Panc1 (cell line): ENCODE measurements at regions not wholly inside any gene's neighbourhood (a gene's known extent, or its start where the extent isn't known, plus 50 kb on each side); places are given as distances from the start of the nearest gene placed in this dataset.

Experiments
- ATAC-seq: fragments of 200-7000 bp; cut with Tn5 transposase; 2 replicates; pipeline ENCODE4 v1.9.1; 2020; ENCODE audit warnings: mild to moderate bottlenecking, moderate library complexity
- BruUV-seq: library from RNA; stranded (reverse); fragments of 400-500 nt; replicated peaks from 2 replicates; lab custom pipeline; 2021; lab: Mats Ljungman, UMichigan
- CTCF ChIA-PET: fragments of 300-600 bp; sonication (Branson Sonifier 250); formaldehyde crosslinking; loops from one replicate; lab custom pipeline; 2022; ENCODE audit warnings: antibody characterized with exemption; lab: Charles Lee
- POLR2A ChIA-PET: fragments of 300-600 bp; sonication (Branson Sonifier 250); formaldehyde crosslinking; loops from one replicate; lab custom pipeline; 2022; ENCODE audit warnings: antibody characterized with exemption; lab: Charles Lee
- DNase-seq: peaks from one replicate; pipeline ENCODE4 v3.0.0-alpha.2; 2010; ENCODE audit warnings: low read depth, low spot score
- H3K27ac ChIP-seq: 2 replicates; pipeline ENCODE4 v1.5.1; 2011; ENCODE audit warnings: mild to moderate bottlenecking, low read length, inconsistent platforms
- H3K27me3 ChIP-seq: fragments of 200-500 bp; sonication (Bioruptor generic); 2 replicates; pipeline ENCODE4 v1.6.0; 2014; ENCODE audit warnings: low read length, inconsistent platforms; ENCODE audit not compliant: control insufficient read depth, insufficient read depth
- H3K36me3 ChIP-seq: fragments of 200-500 bp; sonication (Bioruptor generic); 2 replicates; pipeline ENCODE4 v1.5.1; 2014; ENCODE audit warnings: inconsistent platforms, mild to moderate bottlenecking, low read length, moderate library complexity; ENCODE audit not compliant: control insufficient read depth, insufficient read depth
- H3K4me1 ChIP-seq: 2 replicates; pipeline ENCODE4 v1.5.1; 2011; ENCODE audit warnings: inconsistent platforms, mild to moderate bottlenecking, low read length, moderate library complexity; ENCODE audit not compliant: control insufficient read depth, insufficient read depth
- H3K4me3 ChIP-seq, 2 experiments: 2 replicates each; pipeline ENCODE4 v1.5.1; 2011 to 2012; ENCODE audit warnings: low read depth in 2 of 2, low read length in 2 of 2, mild to moderate bottlenecking in 2 of 2, inconsistent platforms in 1 of 2, moderate library complexity in 1 of 2
- H3K9me3 ChIP-seq: fragments of 200-500 bp; sonication (Bioruptor generic); 2 replicates; pipeline ENCODE4 v1.5.1; 2014; ENCODE audit warnings: low read depth, mild to moderate bottlenecking, inconsistent platforms, low read length, moderate library complexity; ENCODE audit not compliant: control insufficient read depth, insufficient read depth
- POLR2AphosphoS5 ChIP-seq: IDR thresholded peaks from 2 replicates; pipeline ENCODE4 v1.6.1; 2012; ENCODE audit warnings: mild to moderate bottlenecking, low read depth, low read length, moderate library complexity
- SIN3A ChIP-seq: IDR thresholded peaks from 2 replicates; pipeline ENCODE4 v1.6.1; 2012; ENCODE audit warnings: low read depth, mild to moderate bottlenecking, low read length, moderate library complexity, borderline replicate concordance; ENCODE audit not compliant: insufficient read depth
- TCF7L2 ChIP-seq: IDR thresholded peaks from 2 replicates; pipeline ENCODE4 v1.6.1; 2011; ENCODE audit warnings: mild to moderate bottlenecking, low read depth, low read length, inconsistent platforms
- in situ Hi-C: cut with HindIII; loops from 2 replicates; pipeline ENCODE4 v1.10.0; 2016; ENCODE audit warnings: low sequenced_read_pairs, low pct_unique_long_range_greater_than_20kb
- intact Hi-C: fragments of 100-400 bp; cut with micrococcal nuclease; formaldehyde crosslinking; loops from one replicate; pipeline ENCODE4 v1.10.0; 2022; ENCODE audit not compliant: unreplicated experiment
- TF ChIP-seq, protein P1 (sequence below), 2 experiments: IDR thresholded peaks; 2 replicates each; pipeline ENCODE4 v1.6.1; 2011 to 2012; ENCODE audit warnings: low read depth in 2 of 2, control low read depth in 1 of 2, low read length in 1 of 2, mild to moderate bottlenecking in 1 of 2, moderate library complexity in 1 of 2; ENCODE audit not compliant: insufficient read depth in 1 of 2
- TF ChIP-seq, protein P2 (sequence below): fragments of 450-650 bp; IDR thresholded peaks from 2 replicates; pipeline ENCODE4 v1.5.1; 2017; ENCODE audit warnings: mild to moderate bottlenecking

DNA sequence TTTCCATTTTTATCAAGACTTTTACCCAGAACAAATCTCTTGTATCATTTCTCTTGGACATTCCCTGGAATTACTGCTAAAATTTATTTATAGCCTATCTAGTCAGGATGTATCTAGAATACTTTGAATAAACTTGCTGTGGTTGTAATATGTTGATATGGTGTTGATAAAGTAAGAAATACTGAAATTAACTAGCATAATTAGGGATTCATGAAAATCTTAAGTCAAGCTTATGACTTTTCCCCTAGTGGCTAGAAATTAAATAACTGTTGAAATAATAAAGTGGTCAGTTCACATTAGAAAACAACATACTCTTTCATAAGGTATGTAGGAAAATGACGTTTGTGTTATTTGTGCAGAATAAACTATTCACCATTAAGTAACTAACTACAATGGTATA is 73.1 kb upstream of the ANKRD50 start:
- intact Hi-C loops (no loop called here), in situ Hi-C loops (no loop called here)
- H3K27me3 ChIP-seq: no peaks in the 10 kb centered on the region
- H3K36me3 ChIP-seq: no peaks in the 10 kb centered on the region
- ATAC-seq (no peak), DNase-seq (no peak)
- no peaks in the 10 kb centered on the region for H3K9me3 ChIP-seq
- ChIA-PET POLR2A (no interaction called here), CTCF (no interaction called here)
- H3K4me1 ChIP-seq: no peaks in the 10 kb centered on the region
- H3K4me3 ChIP-seq: no peak overlapping the region
- BruUV-seq: no TSS peak
- TF ChIP-seq, protein P1, sequence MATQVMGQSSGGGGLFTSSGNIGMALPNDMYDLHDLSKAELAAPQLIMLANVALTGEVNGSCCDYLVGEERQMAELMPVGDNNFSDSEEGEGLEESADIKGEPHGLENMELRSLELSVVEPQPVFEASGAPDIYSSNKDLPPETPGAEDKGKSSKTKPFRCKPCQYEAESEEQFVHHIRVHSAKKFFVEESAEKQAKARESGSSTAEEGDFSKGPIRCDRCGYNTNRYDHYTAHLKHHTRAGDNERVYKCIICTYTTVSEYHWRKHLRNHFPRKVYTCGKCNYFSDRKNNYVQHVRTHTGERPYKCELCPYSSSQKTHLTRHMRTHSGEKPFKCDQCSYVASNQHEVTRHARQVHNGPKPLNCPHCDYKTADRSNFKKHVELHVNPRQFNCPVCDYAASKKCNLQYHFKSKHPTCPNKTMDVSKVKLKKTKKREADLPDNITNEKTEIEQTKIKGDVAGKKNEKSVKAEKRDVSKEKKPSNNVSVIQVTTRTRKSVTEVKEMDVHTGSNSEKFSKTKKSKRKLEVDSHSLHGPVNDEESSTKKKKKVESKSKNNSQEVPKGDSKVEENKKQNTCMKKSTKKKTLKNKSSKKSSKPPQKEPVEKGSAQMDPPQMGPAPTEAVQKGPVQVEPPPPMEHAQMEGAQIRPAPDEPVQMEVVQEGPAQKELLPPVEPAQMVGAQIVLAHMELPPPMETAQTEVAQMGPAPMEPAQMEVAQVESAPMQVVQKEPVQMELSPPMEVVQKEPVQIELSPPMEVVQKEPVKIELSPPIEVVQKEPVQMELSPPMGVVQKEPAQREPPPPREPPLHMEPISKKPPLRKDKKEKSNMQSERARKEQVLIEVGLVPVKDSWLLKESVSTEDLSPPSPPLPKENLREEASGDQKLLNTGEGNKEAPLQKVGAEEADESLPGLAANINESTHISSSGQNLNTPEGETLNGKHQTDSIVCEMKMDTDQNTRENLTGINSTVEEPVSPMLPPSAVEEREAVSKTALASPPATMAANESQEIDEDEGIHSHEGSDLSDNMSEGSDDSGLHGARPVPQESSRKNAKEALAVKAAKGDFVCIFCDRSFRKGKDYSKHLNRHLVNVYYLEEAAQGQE (IDR thresholded peaks at IDR 0.05; ENCODE audit: insufficient read depth in 1 of 2, low read depth in 2 of 2, low read length in 1 of 2): no peak
- no peak for TF ChIP-seq SIN3A
- TF ChIP-seq TCF7L2: no peak
- TF ChIP-seq POLR2AphosphoS5: no peak
- TF ChIP-seq, protein P2, sequence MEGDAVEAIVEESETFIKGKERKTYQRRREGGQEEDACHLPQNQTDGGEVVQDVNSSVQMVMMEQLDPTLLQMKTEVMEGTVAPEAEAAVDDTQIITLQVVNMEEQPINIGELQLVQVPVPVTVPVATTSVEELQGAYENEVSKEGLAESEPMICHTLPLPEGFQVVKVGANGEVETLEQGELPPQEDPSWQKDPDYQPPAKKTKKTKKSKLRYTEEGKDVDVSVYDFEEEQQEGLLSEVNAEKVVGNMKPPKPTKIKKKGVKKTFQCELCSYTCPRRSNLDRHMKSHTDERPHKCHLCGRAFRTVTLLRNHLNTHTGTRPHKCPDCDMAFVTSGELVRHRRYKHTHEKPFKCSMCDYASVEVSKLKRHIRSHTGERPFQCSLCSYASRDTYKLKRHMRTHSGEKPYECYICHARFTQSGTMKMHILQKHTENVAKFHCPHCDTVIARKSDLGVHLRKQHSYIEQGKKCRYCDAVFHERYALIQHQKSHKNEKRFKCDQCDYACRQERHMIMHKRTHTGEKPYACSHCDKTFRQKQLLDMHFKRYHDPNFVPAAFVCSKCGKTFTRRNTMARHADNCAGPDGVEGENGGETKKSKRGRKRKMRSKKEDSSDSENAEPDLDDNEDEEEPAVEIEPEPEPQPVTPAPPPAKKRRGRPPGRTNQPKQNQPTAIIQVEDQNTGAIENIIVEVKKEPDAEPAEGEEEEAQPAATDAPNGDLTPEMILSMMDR: no peak
- no peak overlapping the region for H3K27ac ChIP-seq

DNA sequence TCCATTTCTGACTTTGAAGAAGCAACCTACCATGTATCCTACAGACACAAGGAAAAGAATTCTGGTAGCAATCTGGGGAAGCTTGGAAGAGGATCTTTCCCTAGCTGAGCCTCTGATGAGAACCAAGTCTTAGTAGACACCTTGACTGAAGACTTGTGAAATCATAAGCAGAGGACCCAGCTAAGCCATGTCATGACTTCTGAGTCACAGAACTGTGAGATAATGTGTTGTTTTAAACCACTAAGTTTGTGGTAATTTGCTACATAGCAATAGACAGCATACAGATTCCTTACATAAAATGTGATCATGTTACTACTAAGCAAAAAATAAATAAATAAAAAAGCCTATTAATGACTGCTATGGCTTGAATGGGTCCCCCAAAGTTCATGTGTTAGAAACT is 71.3 kb upstream of the ANKRD50 start:
- POLR2A ChIA-PET: no interaction called here
- Histone ChIP-seq H3K36me3 (no peaks in the 10 kb centered on the region), H3K4me3 (no peak overlapping the region), H3K27ac (no peak overlapping the region), H3K9me3 (no peaks in the 10 kb centered on the region), H3K4me1 (no peaks in the 10 kb centered on the region), H3K27me3 (no peaks in the 10 kb centered on the region)
- DNase-seq (no peak), ATAC-seq (no peak)
- intact Hi-C loops (no loop called here), in situ Hi-C loops (no loop called here)
- BruUV-seq: no TSS peak
- CTCF ChIA-PET: no interaction called here
- TF ChIP-seq TCF7L2 (no peak), SIN3A (no peak), POLR2AphosphoS5 (no peak)
- TF ChIP-seq, protein P1 (IDR thresholded peaks at IDR 0.05; ENCODE audit: insufficient read depth in 1 of 2, low read depth in 2 of 2, low read length in 1 of 2): no peak
- TF ChIP-seq, protein P2: no peak
